ENCODE measurements at regions not wholly inside any gene's neighbourhood (a gene's known extent, or its start where the extent isn't known, plus 50 kb on each side); places are given as distances from the start of the nearest gene placed in this dataset.
A peak's percentile ranks its signal among the peaks of the same experiment; 100 is the strongest.

DNA sequence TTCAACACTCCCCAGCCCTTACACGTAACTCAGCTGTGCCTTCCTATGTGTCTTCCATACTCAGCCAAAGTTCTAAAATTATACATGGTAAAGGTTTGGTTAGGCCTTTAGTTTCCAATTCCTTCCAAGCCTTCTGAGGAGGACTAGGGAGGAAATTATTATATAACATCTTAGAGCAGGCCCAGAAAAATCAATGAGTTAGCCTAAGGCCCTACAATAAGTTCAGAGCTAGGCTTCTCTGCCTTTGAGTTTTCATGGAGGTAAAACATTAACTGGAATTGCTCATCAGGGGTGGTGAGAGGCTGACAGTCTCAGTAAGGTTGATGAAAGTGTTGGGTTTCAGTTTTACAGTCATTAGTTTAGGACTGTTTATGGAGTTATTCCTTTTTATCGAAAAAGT, 286.0 kb downstream of the ADGB start:
- Histone ChIP-seq H3K36me3 (replicated peaks in 1 of 2; ENCODE audit: control insufficient read depth in 1 of 2, insufficient read depth in 2 of 2, low read length in 2 of 2) (no peaks in the 10 kb centered on the region), H3K9ac (ENCODE audit: insufficient read depth, low read length, poor library complexity, severe bottlenecking) (no peak overlapping the region)
- WGBS (ENCODE audit: insufficient coverage): no CpG with 5 or more reads among the region's 2 CpGs

DNA sequence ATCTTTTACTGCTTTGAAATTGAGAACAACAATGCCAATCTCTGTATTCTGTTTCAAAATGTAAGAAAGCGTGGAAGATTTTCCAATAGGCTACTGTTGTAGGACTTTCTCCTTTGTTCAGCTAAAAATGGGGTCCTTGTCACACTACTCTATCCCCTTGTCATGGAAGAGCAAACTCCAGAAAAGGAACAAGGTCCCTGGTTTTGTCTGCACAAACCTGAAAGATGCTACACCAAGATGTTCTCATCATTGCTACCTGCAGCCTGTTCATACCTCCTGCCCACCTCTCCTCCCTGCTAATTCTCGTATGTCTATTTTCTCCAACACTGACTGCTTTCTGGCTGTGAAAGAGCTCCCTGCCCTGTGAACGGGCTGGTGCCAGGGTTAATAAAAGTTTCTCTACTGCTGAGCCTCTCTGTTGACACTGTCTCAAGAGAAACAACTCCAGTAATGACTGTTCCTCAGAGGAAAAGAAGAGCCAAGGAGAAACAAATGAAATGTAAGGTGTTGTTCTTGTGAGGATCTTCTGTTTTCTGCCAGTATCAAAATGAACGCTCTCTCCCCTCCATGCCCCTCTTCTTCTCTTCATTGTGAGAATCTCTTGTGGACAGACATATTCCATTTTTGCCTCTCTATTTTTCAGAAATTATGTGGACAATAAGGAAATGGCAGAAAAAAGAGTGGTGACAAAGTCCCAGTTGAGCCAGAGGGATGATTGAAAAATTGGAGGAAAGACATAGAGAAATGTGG, 287.1 kb downstream of the ADGB start:
- Mint-ChIP-seq H3K27me3 (ENCODE audit: low read depth in 3 of 3) (no peaks in the 10 kb centered on the region), H3K9me3 (peaks cover 0 to 10% (median 2%) of the 10 kb centered on the region in 7 donors), H3K4me1 (peaks cover 10% of the 10 kb centered on the region), H3K4me3 (no peak overlapping the region), H3K27ac (peak overlapping the region in 1 of 7 donors; percentile 48), H3K36me3 (peaks cover 3 to 5% of the 10 kb centered on the region in 2 donors)
- Histone ChIP-seq H4K20me1 (ENCODE audit: insufficient read depth, low read length) (no peaks in the 10 kb centered on the region), H3K4me3 (replicated peaks in 1 of 3; ENCODE audit: low read depth in 2 of 3, low read length in 3 of 3) (no peak overlapping the region), H2AFZ (ENCODE audit: insufficient read depth, low read depth, low read length, poor library complexity, severe bottlenecking) (peak overlapping the region; percentile 15), H3K27me3 (ENCODE audit: control insufficient read depth in 2 of 2, insufficient read depth in 2 of 2, low read length in 2 of 2) (no peaks in the 10 kb centered on the region), H3K79me2 (ENCODE audit: insufficient read depth, low read length) (no peaks in the 10 kb centered on the region), H3K36me3 (replicated peaks in 1 of 2; ENCODE audit: control insufficient read depth in 1 of 2, insufficient read depth in 2 of 2, low read length in 2 of 2) (no peaks in the 10 kb centered on the region), H3K27ac (ENCODE audit: low read depth in 1 of 2, low read length in 2 of 2) (no peak overlapping the region), H3K4me1 (ENCODE audit: control insufficient read depth in 1 of 2, insufficient read depth in 2 of 2, low read length in 2 of 2) (peaks cover 9 to 17% of the 10 kb centered on the region in 2 donors), H3K9me3 (replicated peaks in 1 of 2; ENCODE audit: control insufficient read depth in 1 of 2, insufficient read depth in 1 of 2, low read length in 2 of 2) (peaks cover 0 to 5% of the 10 kb centered on the region in 2 donors), H3K9ac (ENCODE audit: insufficient read depth, low read length, poor library complexity, severe bottlenecking) (no peak overlapping the region), H3K4me2 (replicated peaks; ENCODE audit: extremely low read depth, low read length, poor library complexity, severe bottlenecking) (no peak overlapping the region)
- TF ChIP-seq, protein P1, sequence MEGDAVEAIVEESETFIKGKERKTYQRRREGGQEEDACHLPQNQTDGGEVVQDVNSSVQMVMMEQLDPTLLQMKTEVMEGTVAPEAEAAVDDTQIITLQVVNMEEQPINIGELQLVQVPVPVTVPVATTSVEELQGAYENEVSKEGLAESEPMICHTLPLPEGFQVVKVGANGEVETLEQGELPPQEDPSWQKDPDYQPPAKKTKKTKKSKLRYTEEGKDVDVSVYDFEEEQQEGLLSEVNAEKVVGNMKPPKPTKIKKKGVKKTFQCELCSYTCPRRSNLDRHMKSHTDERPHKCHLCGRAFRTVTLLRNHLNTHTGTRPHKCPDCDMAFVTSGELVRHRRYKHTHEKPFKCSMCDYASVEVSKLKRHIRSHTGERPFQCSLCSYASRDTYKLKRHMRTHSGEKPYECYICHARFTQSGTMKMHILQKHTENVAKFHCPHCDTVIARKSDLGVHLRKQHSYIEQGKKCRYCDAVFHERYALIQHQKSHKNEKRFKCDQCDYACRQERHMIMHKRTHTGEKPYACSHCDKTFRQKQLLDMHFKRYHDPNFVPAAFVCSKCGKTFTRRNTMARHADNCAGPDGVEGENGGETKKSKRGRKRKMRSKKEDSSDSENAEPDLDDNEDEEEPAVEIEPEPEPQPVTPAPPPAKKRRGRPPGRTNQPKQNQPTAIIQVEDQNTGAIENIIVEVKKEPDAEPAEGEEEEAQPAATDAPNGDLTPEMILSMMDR (IDR thresholded peaks at IDR 0.05): no peak
- intact Hi-C loops (cut with micrococcal nuclease): no loop called here
- WGBS (ENCODE audit: insufficient coverage): 100% methylated on average over 1 of the region's 4 CpGs
- no peak for DNase-seq

More for the DNA sequence above, 286.0 kb downstream of the ADGB start:
- TF ChIP-seq, protein P1 (IDR thresholded peaks at IDR 0.05): no peak
- intact Hi-C loops (cut with micrococcal nuclease): no loop called here
- no peak for DNase-seq
- H3K4me2 ChIP-seq (replicated peaks; ENCODE audit: extremely low read depth, low read length, poor library complexity, severe bottlenecking): no peak overlapping the region
- H3K9me3 Mint-ChIP-seq: peaks cover 0 to 10% (median 2%) of the 10 kb centered on the region in 7 donors
- no peak overlapping the region for H3K4me3 Mint-ChIP-seq
- peaks cover 0 to 5% of the 10 kb centered on the region in 2 donors for H3K9me3 ChIP-seq (replicated peaks in 1 of 2; ENCODE audit: control insufficient read depth in 1 of 2, insufficient read depth in 1 of 2, low read length in 2 of 2)
- no peaks in the 10 kb centered on the region for H3K79me2 ChIP-seq (ENCODE audit: insufficient read depth, low read length)
- no peaks in the 10 kb centered on the region for H4K20me1 ChIP-seq (ENCODE audit: insufficient read depth, low read length)
- H3K36me3 Mint-ChIP-seq: peaks cover 3 to 5% of the 10 kb centered on the region in 2 donors
- no peak overlapping the region for H2AFZ ChIP-seq (ENCODE audit: insufficient read depth, low read depth, low read length, poor library complexity, severe bottlenecking)
- H3K4me1 ChIP-seq (ENCODE audit: control insufficient read depth in 1 of 2, insufficient read depth in 2 of 2, low read length in 2 of 2): peaks cover 10 to 20% of the 10 kb centered on the region in 2 donors
- no peaks in the 10 kb centered on the region for H3K27me3 ChIP-seq (ENCODE audit: control insufficient read depth in 2 of 2, insufficient read depth in 2 of 2, low read length in 2 of 2)
- no peak overlapping the region for H3K27ac Mint-ChIP-seq
- H3K4me1 Mint-ChIP-seq: peaks cover 11% of the 10 kb centered on the region
- no peak overlapping the region for H3K4me3 ChIP-seq (replicated peaks in 1 of 3; ENCODE audit: low read depth in 2 of 3, low read length in 3 of 3)
- no peak overlapping the region for H3K27ac ChIP-seq (ENCODE audit: low read depth in 1 of 2, low read length in 2 of 2)
- peaks cover 0 to 3% (median 0%) of the 10 kb centered on the region in 3 donors for H3K27me3 Mint-ChIP-seq (ENCODE audit: low read depth in 3 of 3)
